HL-60 (cell line): ENCODE measurements at regions not wholly inside any gene's neighbourhood (a gene's known extent, or its start where the extent isn't known, plus 50 kb on each side); places are given as distances from the start of the nearest gene placed in this dataset.

ENCODE experiments used
- DNase-seq, 2 experiments: peaks; one replicate each; pipeline ENCODE4 v3.0.0-alpha.2; 2010 to 2020; ENCODE audit warnings: low read depth in 1 of 2, low spot score in 1 of 2
- H3K27ac ChIP-seq: fragments of 250-450 bp; sonication (Bioruptor Pico); replicated peaks from 2 replicates; pipeline ENCODE4 v1.5.1; 2020; ENCODE audit warnings: mild to moderate bottlenecking, moderate library complexity
- H3K27me3 ChIP-seq: fragments of 250-450 bp; sonication (Bioruptor Pico); 2 replicates; pipeline ENCODE4 v1.5.1; 2021; ENCODE audit warnings: mild to moderate bottlenecking, moderate library complexity; ENCODE audit not compliant: insufficient read depth, poor library complexity, severe bottlenecking
- H3K4me3 ChIP-seq: replicated peaks from 2 replicates; pipeline ENCODE4 v1.5.1; 2011; ENCODE audit warnings: mild to moderate bottlenecking, control low read depth, low read length; ENCODE audit not compliant: insufficient read depth
- GABPA ChIP-seq: IDR thresholded peaks from 2 replicates; pipeline ENCODE4 v1.6.1; 2012; ENCODE audit warnings: low read depth
- POLR2AphosphoS5 ChIP-seq: IDR thresholded peaks from 2 replicates; pipeline ENCODE4 v1.6.1; 2012; ENCODE audit warnings: low read depth
- SPI1 ChIP-seq: IDR thresholded peaks from 2 replicates; pipeline ENCODE4 v1.6.1; 2012; ENCODE audit warnings: low read depth, mild to moderate bottlenecking, borderline replicate concordance
- TF ChIP-seq, protein P1 (sequence below): IDR thresholded peaks from 2 replicates; pipeline ENCODE4 v1.6.1; 2012; ENCODE audit warnings: low read depth; ENCODE audit not compliant: insufficient replicate concordance
- TF ChIP-seq, protein P2 (sequence below): IDR thresholded peaks from one replicate; pipeline ENCODE4 v1.5.1; 2011; ENCODE audit warnings: low read length, control low read depth, inconsistent platforms; ENCODE audit not compliant: insufficient read depth

DNA sequence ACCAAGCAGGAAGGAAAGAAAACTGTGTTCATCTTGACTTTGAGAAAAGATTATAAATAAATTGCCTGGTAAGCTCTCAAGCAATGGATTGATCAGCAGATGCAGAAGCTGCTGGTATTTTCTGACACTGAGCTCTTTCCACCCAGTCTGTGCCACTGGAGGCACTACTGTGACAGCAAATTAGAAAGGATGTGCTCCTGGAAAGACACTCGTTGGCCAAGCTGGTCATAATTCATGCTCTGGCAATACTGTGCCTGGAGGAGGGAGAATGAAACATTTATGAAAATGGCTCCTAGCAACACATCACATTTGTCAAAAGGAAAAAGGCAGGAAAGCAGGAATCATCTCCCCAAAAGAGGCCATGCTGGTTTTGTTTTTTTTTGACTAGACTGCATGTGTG, 84.2 kb downstream of the CAVIN4 start:
- H3K27ac ChIP-seq = no peak overlapping the region
- no peaks in the 10 kb centered on the region for H3K27me3 ChIP-seq
- TF ChIP-seq, protein P1, sequence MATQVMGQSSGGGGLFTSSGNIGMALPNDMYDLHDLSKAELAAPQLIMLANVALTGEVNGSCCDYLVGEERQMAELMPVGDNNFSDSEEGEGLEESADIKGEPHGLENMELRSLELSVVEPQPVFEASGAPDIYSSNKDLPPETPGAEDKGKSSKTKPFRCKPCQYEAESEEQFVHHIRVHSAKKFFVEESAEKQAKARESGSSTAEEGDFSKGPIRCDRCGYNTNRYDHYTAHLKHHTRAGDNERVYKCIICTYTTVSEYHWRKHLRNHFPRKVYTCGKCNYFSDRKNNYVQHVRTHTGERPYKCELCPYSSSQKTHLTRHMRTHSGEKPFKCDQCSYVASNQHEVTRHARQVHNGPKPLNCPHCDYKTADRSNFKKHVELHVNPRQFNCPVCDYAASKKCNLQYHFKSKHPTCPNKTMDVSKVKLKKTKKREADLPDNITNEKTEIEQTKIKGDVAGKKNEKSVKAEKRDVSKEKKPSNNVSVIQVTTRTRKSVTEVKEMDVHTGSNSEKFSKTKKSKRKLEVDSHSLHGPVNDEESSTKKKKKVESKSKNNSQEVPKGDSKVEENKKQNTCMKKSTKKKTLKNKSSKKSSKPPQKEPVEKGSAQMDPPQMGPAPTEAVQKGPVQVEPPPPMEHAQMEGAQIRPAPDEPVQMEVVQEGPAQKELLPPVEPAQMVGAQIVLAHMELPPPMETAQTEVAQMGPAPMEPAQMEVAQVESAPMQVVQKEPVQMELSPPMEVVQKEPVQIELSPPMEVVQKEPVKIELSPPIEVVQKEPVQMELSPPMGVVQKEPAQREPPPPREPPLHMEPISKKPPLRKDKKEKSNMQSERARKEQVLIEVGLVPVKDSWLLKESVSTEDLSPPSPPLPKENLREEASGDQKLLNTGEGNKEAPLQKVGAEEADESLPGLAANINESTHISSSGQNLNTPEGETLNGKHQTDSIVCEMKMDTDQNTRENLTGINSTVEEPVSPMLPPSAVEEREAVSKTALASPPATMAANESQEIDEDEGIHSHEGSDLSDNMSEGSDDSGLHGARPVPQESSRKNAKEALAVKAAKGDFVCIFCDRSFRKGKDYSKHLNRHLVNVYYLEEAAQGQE = no peak
- no peak for TF ChIP-seq POLR2AphosphoS5
- TF ChIP-seq, protein P2, sequence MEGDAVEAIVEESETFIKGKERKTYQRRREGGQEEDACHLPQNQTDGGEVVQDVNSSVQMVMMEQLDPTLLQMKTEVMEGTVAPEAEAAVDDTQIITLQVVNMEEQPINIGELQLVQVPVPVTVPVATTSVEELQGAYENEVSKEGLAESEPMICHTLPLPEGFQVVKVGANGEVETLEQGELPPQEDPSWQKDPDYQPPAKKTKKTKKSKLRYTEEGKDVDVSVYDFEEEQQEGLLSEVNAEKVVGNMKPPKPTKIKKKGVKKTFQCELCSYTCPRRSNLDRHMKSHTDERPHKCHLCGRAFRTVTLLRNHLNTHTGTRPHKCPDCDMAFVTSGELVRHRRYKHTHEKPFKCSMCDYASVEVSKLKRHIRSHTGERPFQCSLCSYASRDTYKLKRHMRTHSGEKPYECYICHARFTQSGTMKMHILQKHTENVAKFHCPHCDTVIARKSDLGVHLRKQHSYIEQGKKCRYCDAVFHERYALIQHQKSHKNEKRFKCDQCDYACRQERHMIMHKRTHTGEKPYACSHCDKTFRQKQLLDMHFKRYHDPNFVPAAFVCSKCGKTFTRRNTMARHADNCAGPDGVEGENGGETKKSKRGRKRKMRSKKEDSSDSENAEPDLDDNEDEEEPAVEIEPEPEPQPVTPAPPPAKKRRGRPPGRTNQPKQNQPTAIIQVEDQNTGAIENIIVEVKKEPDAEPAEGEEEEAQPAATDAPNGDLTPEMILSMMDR = no peak
- H3K4me3 ChIP-seq = no peak overlapping the region
- no peak for DNase-seq

DNA sequence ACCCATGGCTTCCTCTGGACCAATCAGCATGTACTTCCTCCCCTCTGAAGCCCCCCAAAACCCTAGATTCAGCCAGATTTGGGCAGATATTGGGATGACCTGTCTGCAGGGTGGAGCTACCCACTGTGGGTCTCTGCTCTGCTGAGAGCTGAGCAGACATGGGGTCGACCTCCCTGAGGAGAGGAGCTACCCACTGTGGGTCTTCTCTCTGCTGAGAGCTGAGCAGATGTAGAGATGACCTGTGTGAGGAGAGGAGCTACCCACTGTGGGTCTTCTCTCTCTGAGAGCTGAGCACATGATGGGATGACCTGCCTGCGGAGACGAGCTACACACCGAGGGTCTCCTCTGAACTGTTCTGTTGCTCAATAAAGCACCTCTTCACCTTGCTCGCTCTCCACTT, 89.6 kb downstream of the CAVIN4 start:
- H3K27ac ChIP-seq = no peak overlapping the region
- H3K4me3 ChIP-seq = no peak overlapping the region
- H3K27me3 ChIP-seq = no peaks in the 10 kb centered on the region
- no peak for DNase-seq
- TF ChIP-seq POLR2AphosphoS5 = no peak
- TF ChIP-seq GABPA = no peak
- TF ChIP-seq, protein P2 = no peak
- TF ChIP-seq SPI1 = no peak
- TF ChIP-seq, protein P1 = no peak

DNA sequence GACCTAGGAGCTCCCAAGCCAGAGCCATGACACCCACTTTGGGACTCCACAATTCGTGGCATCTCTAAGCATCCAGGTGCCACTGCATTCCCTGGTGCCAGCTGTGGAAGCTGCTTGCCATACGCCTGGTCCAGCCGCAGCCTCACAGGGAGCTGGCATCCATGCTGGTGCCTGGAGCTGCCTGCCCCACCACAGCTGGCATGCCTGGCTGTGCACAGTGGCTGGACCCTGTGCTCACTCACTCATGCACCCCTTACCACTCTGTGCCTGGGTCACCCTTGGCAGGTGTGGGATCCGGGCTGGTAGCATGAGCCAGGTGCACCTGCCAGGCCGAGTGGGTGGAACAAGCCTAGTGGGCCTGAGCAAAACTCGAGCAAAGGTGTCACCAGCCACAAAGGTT, 90.1 kb downstream of the CAVIN4 start:
- TF ChIP-seq, protein P1 = no peak
- TF ChIP-seq GABPA = no peak
- no peak for TF ChIP-seq SPI1
- no peak for TF ChIP-seq POLR2AphosphoS5
- TF ChIP-seq, protein P2 = no peak
- Histone ChIP-seq H3K27ac (no peak overlapping the region), H3K27me3 (no peaks in the 10 kb centered on the region), H3K4me3 (no peak overlapping the region)
- DNase-seq = no peak
